ENCODE measurements at regions not wholly inside any gene's neighbourhood (a gene's known extent, or its start where the extent isn't known, plus 50 kb on each side); places are given as distances from the start of the nearest gene placed in this dataset.

GRCh38 chr7:50190776-50191175 lies 97.7 kb upstream of the ZPBP start:
- Mint-ChIP-seq H3K27ac (no peak overlapping the region), H3K27me3 (no peaks in the 10 kb centered on the region), H3K4me1 (peaks cover 9% of the 10 kb centered on the region), H3K4me3 (no peak overlapping the region), H3K9me3 (ENCODE audit: insufficient read depth) (peaks cover 11% of the 10 kb centered on the region)
- Histone ChIP-seq H3K4me2 (replicated peaks; ENCODE audit: low read depth, low read length, poor library complexity, severe bottlenecking) (no peak overlapping the region), H3K4me1 (ENCODE audit: control insufficient read depth in 2 of 2, insufficient read depth in 2 of 2, low read length in 2 of 2) (no peaks in the 10 kb centered on the region), H3K79me2 (ENCODE audit: control insufficient read depth, insufficient read depth, low read length) (no peaks in the 10 kb centered on the region), H4K20me1 (ENCODE audit: control insufficient read depth, insufficient read depth, low read length, poor library complexity, severe bottlenecking) (no peaks in the 10 kb centered on the region), H3K9ac (ENCODE audit: low read length) (no peak overlapping the region), H3K4me3 (ENCODE audit: control extremely low read depth in 1 of 5, extremely low read depth in 1 of 5, insufficient read depth in 1 of 5, low read depth in 2 of 5, low read length in 4 of 5) (no peak overlapping the region), H3K27me3 (replicated peaks in 1 of 4; ENCODE audit: control extremely low read depth in 1 of 4, control insufficient read depth in 3 of 4, insufficient read depth in 4 of 4, low read length in 3 of 4) (no peaks in the 10 kb centered on the region), H3K9me3 (ENCODE audit: control extremely low read depth in 1 of 3, control insufficient read depth in 2 of 3, insufficient read depth in 1 of 3, low read length in 2 of 3) (peaks cover 0 to 16% (median 10%) of the 10 kb centered on the region in 3 donors), H2AFZ (ENCODE audit: insufficient read depth, low read depth, low read length, poor library complexity, severe bottlenecking) (no peak overlapping the region), H3K36me3 (replicated peaks in 1 of 2; ENCODE audit: control extremely low read depth in 1 of 2, control insufficient read depth in 1 of 2, extremely low read depth in 1 of 2, insufficient read depth in 2 of 2, low read length in 1 of 2) (no peaks in the 10 kb centered on the region), H3K27ac (ENCODE audit: low read length in 2 of 2) (no peak overlapping the region)
- ATAC-seq (ENCODE audit: low read depth) (no peak), DNase-seq (no peak)
- TF ChIP-seq CTCF (IDR thresholded peaks at IDR 0.05) (no peak), EZH2 (IDR thresholded peaks at IDR 0.05; ENCODE audit: borderline replicate concordance, insufficient read depth, low read depth, low read length, poor library complexity, severe bottlenecking) (no peak)
- WGBS (ENCODE audit: insufficient coverage) = 57% methylated on average over 1 of the region's 1 CpG
- intact Hi-C loops (cut with micrococcal nuclease) = no loop called here
- ChIA-PET CTCF (interaction anchor here (0.6 to 1.3 kb wide), 4 partner anchors 14 to 228 kb away, joined by 3 to 4 read pairs (median 3); no protein-coding TSS in a partner anchor), POLR2A (interaction anchor here (0.6 kb wide), 1 partner anchor 438 kb away, joined by 3 read pairs; no protein-coding TSS in a partner anchor)

- ChIA-PET CTCF (interaction anchor here (1.5 to 1.8 kb wide), 2 partner anchors 16 to 26 kb away, joined by 3 to 4 read pairs; no protein-coding TSS in a partner anchor), POLR2A (no interaction called here)
- Mint-ChIP-seq H3K27me3 (no peaks in the 10 kb centered on the region), H3K9me3 (ENCODE audit: insufficient read depth) (peaks cover 11% of the 10 kb centered on the region), H3K4me1 (peaks cover 17% of the 10 kb centered on the region), H3K4me3 (no peak overlapping the region), H3K27ac (no peak overlapping the region)
- H3K79me2 ChIP-seq (ENCODE audit: control insufficient read depth, insufficient read depth, low read length) = no peaks in the 10 kb centered on the region
- H3K4me3 ChIP-seq (ENCODE audit: control extremely low read depth in 1 of 5, extremely low read depth in 1 of 5, insufficient read depth in 1 of 5, low read depth in 2 of 5, low read length in 4 of 5) = no peak overlapping the region
- H3K9me3 ChIP-seq (ENCODE audit: control extremely low read depth in 1 of 3, control insufficient read depth in 2 of 3, insufficient read depth in 1 of 3, low read length in 2 of 3) = peaks cover 0 to 16% (median 10%) of the 10 kb centered on the region in 3 donors
- WGBS (ENCODE audit: insufficient coverage) = 67% methylated on average over 1 of the region's 2 CpGs
- ATAC-seq (ENCODE audit: low read depth) (no peak), DNase-seq (no peak)
- H3K27me3 ChIP-seq (replicated peaks in 1 of 4; ENCODE audit: control extremely low read depth in 1 of 4, control insufficient read depth in 3 of 4, insufficient read depth in 4 of 4, low read length in 3 of 4) = no peaks in the 10 kb centered on the region
- no peak overlapping the region for H2AFZ ChIP-seq (ENCODE audit: insufficient read depth, low read depth, low read length, poor library complexity, severe bottlenecking)
- H3K36me3 ChIP-seq (replicated peaks in 1 of 2; ENCODE audit: control extremely low read depth in 1 of 2, control insufficient read depth in 1 of 2, extremely low read depth in 1 of 2, insufficient read depth in 2 of 2, low read length in 1 of 2) = no peaks in the 10 kb centered on the region
- no peak for TF ChIP-seq EZH2 (IDR thresholded peaks at IDR 0.05; ENCODE audit: borderline replicate concordance, insufficient read depth, low read depth, low read length, poor library complexity, severe bottlenecking)
- TF ChIP-seq CTCF (IDR thresholded peaks at IDR 0.05) = no peak
- H3K4me1 ChIP-seq (ENCODE audit: control insufficient read depth in 2 of 2, insufficient read depth in 2 of 2, low read length in 2 of 2) = peaks cover 0 to 6% of the 10 kb centered on the region in 2 donors
- H3K9ac ChIP-seq (ENCODE audit: low read length) = no peak overlapping the region
- intact Hi-C loops (cut with micrococcal nuclease) = no loop called here
- H3K4me2 ChIP-seq (replicated peaks; ENCODE audit: low read depth, low read length, poor library complexity, severe bottlenecking) = no peak overlapping the region
- H4K20me1 ChIP-seq (ENCODE audit: control insufficient read depth, insufficient read depth, low read length, poor library complexity, severe bottlenecking) = no peaks in the 10 kb centered on the region
- H3K27ac ChIP-seq (ENCODE audit: low read length in 2 of 2) = no peak overlapping the region
Observed at GRCh38 chr7:50189371-50189770, 96.3 kb upstream of the ZPBP start.

Data from B cell (primary cell).